ENCODE measurements at regions not wholly inside any gene's neighbourhood (a gene's known extent, or its start where the extent isn't known, plus 50 kb on each side); places are given as distances from the start of the nearest gene placed in this dataset.

DNA sequence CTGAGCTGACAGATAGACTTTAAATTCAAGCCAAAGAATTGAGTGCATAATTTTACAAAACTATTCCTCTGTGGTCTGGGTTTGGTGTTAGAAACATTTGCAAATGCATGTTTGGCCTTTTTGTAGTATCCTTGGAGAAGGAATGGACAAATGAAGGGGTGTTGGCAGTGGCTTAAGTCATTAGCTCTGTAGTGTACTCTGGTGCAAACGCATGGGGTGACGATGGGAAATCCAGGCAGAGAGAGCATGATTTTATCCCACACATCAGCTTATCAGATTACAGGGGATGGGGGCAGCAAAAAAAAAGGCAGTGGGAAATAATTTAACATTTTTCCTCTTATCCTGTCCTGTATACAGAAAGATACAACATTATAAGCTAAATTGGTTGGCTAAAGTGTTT lies 320.6 kb downstream of the ZNF516 start:
- TF ChIP-seq TAF7 (tag; IDR thresholded peaks at IDR 0.05), result no peak
- no peak for TF ChIP-seq SIX5 (IDR thresholded peaks at IDR 0.05; ENCODE audit: borderline replicate concordance in 1 of 2, insufficient read depth in 1 of 2, low read depth in 1 of 2, low read length in 2 of 2)
- no peak for TF ChIP-seq BRCA1 (IDR thresholded peaks at IDR 0.05)
- TF ChIP-seq BRCA1 (CRISPR knock-in tag; IDR thresholded peaks at IDR 0.05), result no peak
- TF ChIP-seq LARP7 (IDR thresholded peaks at IDR 0.05), result no peak
- no peak for TF ChIP-seq CBFA2T2 (conservative IDR thresholded peaks at IDR 0.05)
- TF ChIP-seq ZFX (CRISPR knock-in tag; IDR thresholded peaks at IDR 0.05), result no peak
- TF ChIP-seq, protein P1, sequence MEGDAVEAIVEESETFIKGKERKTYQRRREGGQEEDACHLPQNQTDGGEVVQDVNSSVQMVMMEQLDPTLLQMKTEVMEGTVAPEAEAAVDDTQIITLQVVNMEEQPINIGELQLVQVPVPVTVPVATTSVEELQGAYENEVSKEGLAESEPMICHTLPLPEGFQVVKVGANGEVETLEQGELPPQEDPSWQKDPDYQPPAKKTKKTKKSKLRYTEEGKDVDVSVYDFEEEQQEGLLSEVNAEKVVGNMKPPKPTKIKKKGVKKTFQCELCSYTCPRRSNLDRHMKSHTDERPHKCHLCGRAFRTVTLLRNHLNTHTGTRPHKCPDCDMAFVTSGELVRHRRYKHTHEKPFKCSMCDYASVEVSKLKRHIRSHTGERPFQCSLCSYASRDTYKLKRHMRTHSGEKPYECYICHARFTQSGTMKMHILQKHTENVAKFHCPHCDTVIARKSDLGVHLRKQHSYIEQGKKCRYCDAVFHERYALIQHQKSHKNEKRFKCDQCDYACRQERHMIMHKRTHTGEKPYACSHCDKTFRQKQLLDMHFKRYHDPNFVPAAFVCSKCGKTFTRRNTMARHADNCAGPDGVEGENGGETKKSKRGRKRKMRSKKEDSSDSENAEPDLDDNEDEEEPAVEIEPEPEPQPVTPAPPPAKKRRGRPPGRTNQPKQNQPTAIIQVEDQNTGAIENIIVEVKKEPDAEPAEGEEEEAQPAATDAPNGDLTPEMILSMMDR (IDR thresholded peaks at IDR 0.05 in 2 of 3, conservative IDR thresholded peaks at IDR 0.05 in 1 of 3; ENCODE audit: insufficient read depth in 2 of 3, low read depth in 1 of 3, low read length in 3 of 3), result no peak

Data from K562 (cell line).